ENCODE measurements at regions not wholly inside any gene's neighbourhood (a gene's known extent, or its start where the extent isn't known, plus 50 kb on each side); places are given as distances from the start of the nearest gene placed in this dataset.

GRCh38 chr5:105840800-105841199, 1829.9 kb downstream of the EFNA5 start:
- Histone ChIP-seq H3K9me3 (ENCODE audit: control insufficient read depth, low read length) (peaks cover 3% of the 10 kb centered on the region), H3K4me1 (ENCODE audit: control insufficient read depth in 1 of 2, insufficient read depth in 2 of 2, low read length in 2 of 2) (no peaks in the 10 kb centered on the region), H3K36me3 (ENCODE audit: control insufficient read depth in 1 of 2, insufficient read depth in 2 of 2, low read length in 1 of 2) (no peaks in the 10 kb centered on the region), H3K27me3 (ENCODE audit: control insufficient read depth in 1 of 2, insufficient read depth in 2 of 2, low read length in 1 of 2) (no peaks in the 10 kb centered on the region), H3K27ac (ENCODE audit: low read depth in 1 of 2, low read length in 2 of 2) (no peak overlapping the region), H3K4me3 (ENCODE audit: low read length in 2 of 2) (no peak overlapping the region)
- intact Hi-C loops (cut with DNase I) = no loop called here
- ATAC-seq (ENCODE audit: low FRiP score) = peak; percentile 44
- no peak for DNase-seq
- 66 to 68% methylated on average over 3 of the region's 3 CpGs for WGBS, 2 donors

- Histone ChIP-seq H3K4me1 (ENCODE audit: control insufficient read depth in 1 of 2, insufficient read depth in 2 of 2, low read length in 2 of 2) (no peaks in the 10 kb centered on the region), H3K9me3 (ENCODE audit: control insufficient read depth, low read length) (peaks cover 2% of the 10 kb centered on the region), H3K4me3 (ENCODE audit: low read length in 2 of 2) (no peak overlapping the region), H3K36me3 (ENCODE audit: control insufficient read depth in 1 of 2, insufficient read depth in 2 of 2, low read length in 1 of 2) (no peaks in the 10 kb centered on the region), H3K27me3 (ENCODE audit: control insufficient read depth in 1 of 2, insufficient read depth in 2 of 2, low read length in 1 of 2) (no peaks in the 10 kb centered on the region), H3K27ac (ENCODE audit: low read depth in 1 of 2, low read length in 2 of 2) (no peak overlapping the region)
- DNase-seq (no peak), ATAC-seq (ENCODE audit: low FRiP score) (no peak)
- WGBS, 2 donors = 69 to 71% methylated on average over 1 of the region's 1 CpG
- intact Hi-C loops (cut with DNase I) = no loop called here
These were observed 1833.8 kb downstream of the EFNA5 start for GRCh38 chr5:105836887-105837286.

GRCh38 chr5:105836268-105836667, 1834.5 kb downstream of the EFNA5 start:
- intact Hi-C loops (cut with DNase I) = no loop called here
- H3K27ac ChIP-seq (ENCODE audit: low read depth in 1 of 2, low read length in 2 of 2) = no peak overlapping the region
- no peaks in the 10 kb centered on the region for H3K36me3 ChIP-seq (ENCODE audit: control insufficient read depth in 1 of 2, insufficient read depth in 2 of 2, low read length in 1 of 2)
- H3K4me3 ChIP-seq (ENCODE audit: low read length in 2 of 2) = no peak overlapping the region
- DNase-seq (no peak), ATAC-seq (ENCODE audit: low FRiP score) (no peak)
- H3K27me3 ChIP-seq (ENCODE audit: control insufficient read depth in 1 of 2, insufficient read depth in 2 of 2, low read length in 1 of 2) = no peaks in the 10 kb centered on the region
- no peaks in the 10 kb centered on the region for H3K4me1 ChIP-seq (ENCODE audit: control insufficient read depth in 1 of 2, insufficient read depth in 2 of 2, low read length in 2 of 2)
- peaks cover 2% of the 10 kb centered on the region for H3K9me3 ChIP-seq (ENCODE audit: control insufficient read depth, low read length)

DNA sequence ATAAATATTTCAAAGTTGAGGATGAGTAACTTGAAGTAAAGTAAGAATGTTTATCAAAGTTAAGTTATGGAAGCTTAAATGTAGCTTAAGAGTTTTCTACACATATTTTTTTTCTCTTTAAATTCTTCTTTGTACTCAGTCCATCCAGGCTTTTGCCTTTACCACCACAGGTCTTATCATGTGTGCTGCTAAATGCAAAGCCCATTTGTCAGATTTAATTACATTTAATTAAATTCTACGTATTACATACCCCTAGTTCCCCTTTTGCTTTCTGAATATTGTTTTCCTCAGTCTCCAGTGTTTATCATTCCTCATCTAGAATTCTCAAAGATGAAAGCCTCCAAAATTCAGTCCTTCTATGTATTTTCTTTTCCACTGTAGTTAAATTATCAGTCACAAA, 1841.9 kb downstream of the EFNA5 start:
- Histone ChIP-seq H3K9me3 (ENCODE audit: control insufficient read depth, low read length) (no peaks in the 10 kb centered on the region), H3K4me1 (ENCODE audit: control insufficient read depth in 1 of 2, insufficient read depth in 2 of 2, low read length in 2 of 2) (no peaks in the 10 kb centered on the region), H3K36me3 (ENCODE audit: control insufficient read depth in 1 of 2, insufficient read depth in 2 of 2, low read length in 1 of 2) (no peaks in the 10 kb centered on the region), H3K27ac (ENCODE audit: low read depth in 1 of 2, low read length in 2 of 2) (no peak overlapping the region), H3K27me3 (ENCODE audit: control insufficient read depth in 1 of 2, insufficient read depth in 2 of 2, low read length in 1 of 2) (no peaks in the 10 kb centered on the region), H3K4me3 (ENCODE audit: low read length in 2 of 2) (no peak overlapping the region)
- 84 to 87% methylated on average over 1 of the region's 1 CpG for WGBS, 2 donors
- no peak for DNase-seq
- intact Hi-C loops (cut with DNase I) = no loop called here
- no peak for ATAC-seq (ENCODE audit: low FRiP score)

DNA sequence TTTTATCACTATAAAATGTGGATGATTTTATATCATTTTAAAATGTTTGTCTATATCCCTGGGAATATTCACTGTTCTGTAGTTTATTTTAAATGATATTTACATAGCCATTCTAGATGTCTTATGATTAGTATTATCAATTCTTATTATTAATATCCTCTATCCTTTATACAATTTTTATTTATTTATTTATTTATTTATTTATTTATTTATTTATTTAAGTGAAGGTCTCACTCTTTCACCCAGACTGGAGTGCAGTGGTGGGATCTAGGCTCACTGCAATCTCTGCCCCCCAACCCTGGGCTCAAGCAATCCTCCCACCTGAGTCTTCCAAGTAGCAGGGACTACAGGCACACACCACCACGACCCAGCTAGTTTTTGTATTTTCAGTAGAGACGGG, 1848.9 kb downstream of the EFNA5 start:
- Histone ChIP-seq H3K9me3 (ENCODE audit: control insufficient read depth, low read length) (no peaks in the 10 kb centered on the region), H3K27ac (ENCODE audit: low read depth in 1 of 2, low read length in 2 of 2) (no peak overlapping the region), H3K4me1 (ENCODE audit: control insufficient read depth in 1 of 2, insufficient read depth in 2 of 2, low read length in 2 of 2) (no peaks in the 10 kb centered on the region), H3K27me3 (ENCODE audit: control insufficient read depth in 1 of 2, insufficient read depth in 2 of 2, low read length in 1 of 2) (no peaks in the 10 kb centered on the region), H3K4me3 (ENCODE audit: low read length in 2 of 2) (no peak overlapping the region), H3K36me3 (ENCODE audit: control insufficient read depth in 1 of 2, insufficient read depth in 2 of 2, low read length in 1 of 2) (no peaks in the 10 kb centered on the region)
- intact Hi-C loops (cut with DNase I) = no loop called here
- no peak for DNase-seq
- no peak for ATAC-seq (ENCODE audit: low FRiP score)
- WGBS, 2 donors = 89 to 98% methylated on average over 2 of the region's 2 CpGs

GRCh38 chr5:105817914-105818313, 1852.8 kb downstream of the EFNA5 start:
- no peak for DNase-seq
- Histone ChIP-seq H3K9me3 (ENCODE audit: control insufficient read depth, low read length) (no peaks in the 10 kb centered on the region), H3K27ac (ENCODE audit: low read depth in 1 of 2, low read length in 2 of 2) (no peak overlapping the region), H3K36me3 (ENCODE audit: control insufficient read depth in 1 of 2, insufficient read depth in 2 of 2, low read length in 1 of 2) (no peaks in the 10 kb centered on the region), H3K4me1 (ENCODE audit: control insufficient read depth in 1 of 2, insufficient read depth in 2 of 2, low read length in 2 of 2) (no peaks in the 10 kb centered on the region), H3K27me3 (ENCODE audit: control insufficient read depth in 1 of 2, insufficient read depth in 2 of 2, low read length in 1 of 2) (no peaks in the 10 kb centered on the region), H3K4me3 (ENCODE audit: low read length in 2 of 2) (no peak overlapping the region)
- WGBS, 2 donors = 52 to 62% methylated on average over 2 of the region's 2 CpGs
- no peak for ATAC-seq (ENCODE audit: low FRiP score)
- intact Hi-C loops (cut with DNase I) = no loop called here

GRCh38 chr5:105817416-105817815, 1853.3 kb downstream of the EFNA5 start:
- intact Hi-C loops (cut with DNase I) = no loop called here
- H3K36me3 ChIP-seq (ENCODE audit: control insufficient read depth in 1 of 2, insufficient read depth in 2 of 2, low read length in 1 of 2) = no peaks in the 10 kb centered on the region
- 48 to 57% methylated on average over 3 of the region's 3 CpGs for WGBS, 2 donors
- no peaks in the 10 kb centered on the region for H3K27me3 ChIP-seq (ENCODE audit: control insufficient read depth in 1 of 2, insufficient read depth in 2 of 2, low read length in 1 of 2)
- no peaks in the 10 kb centered on the region for H3K4me1 ChIP-seq (ENCODE audit: control insufficient read depth in 1 of 2, insufficient read depth in 2 of 2, low read length in 2 of 2)
- DNase-seq (no peak), ATAC-seq (ENCODE audit: low FRiP score) (no peak)
- H3K27ac ChIP-seq (ENCODE audit: low read depth in 1 of 2, low read length in 2 of 2) = no peak overlapping the region
- no peak overlapping the region for H3K4me3 ChIP-seq (ENCODE audit: low read length in 2 of 2)
- no peaks in the 10 kb centered on the region for H3K9me3 ChIP-seq (ENCODE audit: control insufficient read depth, low read length)

DNA sequence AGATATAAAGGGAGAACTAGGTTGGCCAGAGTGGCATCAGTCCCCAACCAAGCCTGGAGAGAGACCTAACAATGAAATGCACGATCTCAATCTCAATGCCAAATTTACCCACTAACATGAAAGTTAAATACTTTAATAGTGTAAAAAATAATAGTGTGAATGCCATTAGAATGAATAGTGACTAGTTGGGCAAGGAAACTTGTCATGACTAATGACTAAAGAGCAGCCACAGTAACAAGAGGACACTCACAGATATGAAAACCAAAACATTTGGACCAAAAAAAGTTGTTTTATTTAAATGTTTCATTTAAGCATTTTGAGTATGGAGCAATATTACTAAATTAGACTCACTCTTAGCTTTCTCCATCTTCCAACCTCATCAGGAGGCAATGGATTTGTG, 1853.8 kb downstream of the EFNA5 start:
- DNase-seq (no peak), ATAC-seq (ENCODE audit: low FRiP score) (no peak)
- no peak overlapping the region for H3K4me3 ChIP-seq (ENCODE audit: low read length in 2 of 2)
- intact Hi-C loops (cut with DNase I) = no loop called here
- no peaks in the 10 kb centered on the region for H3K27me3 ChIP-seq (ENCODE audit: control insufficient read depth in 1 of 2, insufficient read depth in 2 of 2, low read length in 1 of 2)
- H3K4me1 ChIP-seq (ENCODE audit: control insufficient read depth in 1 of 2, insufficient read depth in 2 of 2, low read length in 2 of 2) = no peaks in the 10 kb centered on the region
- no peak overlapping the region for H3K27ac ChIP-seq (ENCODE audit: low read depth in 1 of 2, low read length in 2 of 2)
- no peaks in the 10 kb centered on the region for H3K36me3 ChIP-seq (ENCODE audit: control insufficient read depth in 1 of 2, insufficient read depth in 2 of 2, low read length in 1 of 2)
- WGBS, 2 donors = 11 to 24% methylated on average over 1 of the region's 1 CpG
- no peaks in the 10 kb centered on the region for H3K9me3 ChIP-seq (ENCODE audit: control insufficient read depth, low read length)

DNA sequence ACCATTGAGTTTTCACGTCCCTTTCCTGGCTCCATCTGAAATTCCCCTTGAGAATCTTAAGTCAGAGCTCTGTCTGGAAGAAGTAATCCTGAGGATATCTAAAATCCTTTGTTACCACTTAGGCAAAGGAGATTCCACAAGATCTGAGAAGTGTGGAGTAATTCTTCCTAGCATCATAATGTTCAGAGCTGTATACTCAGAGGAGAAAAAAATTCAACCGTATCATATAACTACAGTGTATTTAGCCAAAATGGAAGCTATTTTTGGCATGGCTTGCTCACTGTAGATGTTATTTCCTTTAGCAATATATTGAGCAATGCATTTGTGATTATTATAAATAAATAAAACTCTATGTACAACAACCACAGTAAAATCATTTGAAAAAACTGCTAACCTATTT, 1858.4 kb downstream of the EFNA5 start:
- ATAC-seq (ENCODE audit: low FRiP score) (no peak), DNase-seq (no peak)
- Histone ChIP-seq H3K27ac (ENCODE audit: low read depth in 1 of 2, low read length in 2 of 2) (no peak overlapping the region), H3K9me3 (ENCODE audit: control insufficient read depth, low read length) (no peaks in the 10 kb centered on the region), H3K4me3 (ENCODE audit: low read length in 2 of 2) (no peak overlapping the region), H3K36me3 (ENCODE audit: control insufficient read depth in 1 of 2, insufficient read depth in 2 of 2, low read length in 1 of 2) (no peaks in the 10 kb centered on the region), H3K4me1 (ENCODE audit: control insufficient read depth in 1 of 2, insufficient read depth in 2 of 2, low read length in 2 of 2) (no peaks in the 10 kb centered on the region), H3K27me3 (ENCODE audit: control insufficient read depth in 1 of 2, insufficient read depth in 2 of 2, low read length in 1 of 2) (no peaks in the 10 kb centered on the region)
- 50 to 58% methylated on average over 2 of the region's 2 CpGs for WGBS, 2 donors
- intact Hi-C loops (cut with DNase I) = no loop called here

Measured in aorta (tissue), 5 donors.